Neutrophil (primary cell): ENCODE measurements at regions not wholly inside any gene's neighbourhood (a gene's known extent, or its start where the extent isn't known, plus 50 kb on each side); places are given as distances from the start of the nearest gene placed in this dataset.

ENCODE experiments used
- H3K27ac ChIP-seq: fragments of 200-600 bp; sonication (generic); 2 replicates; pipeline ENCODE4 v1.5.1; 2016; ENCODE audit warnings: mild to moderate bottlenecking, moderate library complexity
- H3K27me3 ChIP-seq: fragments of 200-600 bp; sonication (generic); 2 replicates; pipeline ENCODE4 v1.6.0; 2016; ENCODE audit warnings: mild to moderate bottlenecking
- H3K36me3 ChIP-seq: fragments of 200-600 bp; sonication (generic); 2 replicates; pipeline ENCODE4 v1.5.1; 2017
- H3K4me1 ChIP-seq, 2 experiments: fragments of 200-600 bp in 1 of 2; sonication (generic) in 1 of 2; 1 replicate in 1 of 2; 2 replicates in 1 of 2; pipeline versions ENCODE4 v1.5.1 to v1.6.1; 2013 to 2016; ENCODE audit warnings: low read depth in 1 of 2, low read length in 1 of 2, mild to moderate bottlenecking in 1 of 2, moderate library complexity in 1 of 2; ENCODE audit not compliant: control insufficient read depth in 1 of 2, insufficient read depth in 1 of 2
- H3K4me3 ChIP-seq, 2 experiments: fragments of 200-600 bp in 1 of 2; sonication (generic) in 1 of 2; 1 replicate in 1 of 2; 2 replicates in 1 of 2; pipeline ENCODE4 v1.5.1; 2013 to 2016; ENCODE audit warnings: low read depth in 1 of 2, low read length in 1 of 2, mild to moderate bottlenecking in 1 of 2, moderate library complexity in 1 of 2
- H3K9me3 ChIP-seq: fragments of 200-600 bp; sonication (generic); 2 replicates; pipeline ENCODE4 v1.5.1; 2016
- CTCF ChIP-seq: fragments of 200-600 bp; sonication (generic); IDR thresholded peaks from 2 replicates; pipeline ENCODE4 v1.5.1; 2016; ENCODE audit warnings: antibody characterized with exemption

GRCh38 chr2:37842732-37843440, 82.2 kb upstream of the RMDN2 start:
- Histone ChIP-seq H3K36me3 (no peaks in the 10 kb centered on the region), H3K27ac (no peak overlapping the region), H3K4me1 (no peaks in the 10 kb centered on the region), H3K9me3 (no peaks in the 10 kb centered on the region), H3K27me3 (no peaks in the 10 kb centered on the region), H3K4me3 (no peak overlapping the region)
- TF ChIP-seq CTCF = no peak

GRCh38 chr2:37843556-37843955, 81.5 kb upstream of the RMDN2 start:
- H3K36me3 ChIP-seq = no peaks in the 10 kb centered on the region
- no peaks in the 10 kb centered on the region for H3K27me3 ChIP-seq
- TF ChIP-seq CTCF = no peak
- no peaks in the 10 kb centered on the region for H3K4me1 ChIP-seq
- no peak overlapping the region for H3K27ac ChIP-seq
- no peak overlapping the region for H3K4me3 ChIP-seq
- H3K9me3 ChIP-seq = no peaks in the 10 kb centered on the region

- no peak for TF ChIP-seq CTCF
- H3K4me1 ChIP-seq = peaks cover 0 to 4% of the 10 kb centered on the region in 2 experiments
- H3K27me3 ChIP-seq = no peaks in the 10 kb centered on the region
- no peaks in the 10 kb centered on the region for H3K36me3 ChIP-seq
- H3K4me3 ChIP-seq = no peak overlapping the region
- H3K9me3 ChIP-seq = no peaks in the 10 kb centered on the region
- no peak overlapping the region for H3K27ac ChIP-seq
These were observed 78.9 kb upstream of the RMDN2 start for GRCh38 chr2:37846207-37846606.

GRCh38 chr2:37847792-37848191, 77.3 kb upstream of the RMDN2 start:
- peaks cover 9 to 14% of the 10 kb centered on the region in 2 experiments for H3K4me1 ChIP-seq
- TF ChIP-seq CTCF = no peak
- H3K36me3 ChIP-seq = no peaks in the 10 kb centered on the region
- no peaks in the 10 kb centered on the region for H3K9me3 ChIP-seq
- H3K27me3 ChIP-seq = no peaks in the 10 kb centered on the region
- H3K27ac ChIP-seq = no peak overlapping the region
- H3K4me3 ChIP-seq = no peak overlapping the region

- Histone ChIP-seq H3K4me1 (peaks cover 9 to 14% of the 10 kb centered on the region in 2 experiments), H3K36me3 (no peaks in the 10 kb centered on the region), H3K27me3 (no peaks in the 10 kb centered on the region), H3K27ac (no peak overlapping the region), H3K9me3 (no peaks in the 10 kb centered on the region), H3K4me3 (no peak overlapping the region)
- no peak for TF ChIP-seq CTCF
These were observed 76.6 kb upstream of the RMDN2 start for GRCh38 chr2:37848451-37848850.
